ENCODE measurements at regions not wholly inside any gene's neighbourhood (a gene's known extent, or its start where the extent isn't known, plus 50 kb on each side); places are given as distances from the start of the nearest gene placed in this dataset.

DNA sequence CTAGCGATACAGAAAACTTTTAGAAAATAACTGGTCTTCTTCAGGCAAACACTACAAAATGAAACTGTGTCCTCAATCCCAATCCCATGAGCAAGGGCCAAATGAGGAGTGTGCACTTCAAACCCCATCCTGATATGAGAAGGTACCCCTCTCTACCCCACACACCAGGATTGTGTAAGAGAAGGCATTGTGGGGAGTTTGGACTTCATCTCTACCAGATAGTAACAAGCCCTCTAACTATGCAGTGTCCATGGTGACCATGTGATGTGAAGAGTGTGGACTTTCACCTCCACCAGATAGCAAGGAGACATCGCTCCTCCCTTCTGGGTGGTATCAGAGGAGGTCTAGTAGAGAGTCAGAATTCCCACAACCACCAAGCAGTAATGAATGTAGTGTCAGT lies 769.3 kb downstream of the MECOM start:
- H3K27ac ChIP-seq, result no peak overlapping the region
- no peaks in the 10 kb centered on the region for H3K9me2 ChIP-seq (replicated peaks; ENCODE audit: insufficient read depth)
- H3K4me3 ChIP-seq, result no peak overlapping the region
- H3K4me1 ChIP-seq (ENCODE audit: insufficient read depth), result no peaks in the 10 kb centered on the region
- WGBS (ENCODE audit: low lambda C conversion rate, missing lambda C conversion rate), result 90% methylated on average over 2 of the region's 2 CpGs
- H3K9me3 ChIP-seq (ENCODE audit: low read depth), result no peaks in the 10 kb centered on the region
- no peak overlapping the region for H3K4me2 ChIP-seq
- no peak for DNase-seq (ENCODE audit: low spot score)
- no peaks in the 10 kb centered on the region for H3K36me3 ChIP-seq (replicated peaks; ENCODE audit: insufficient read depth, low read depth)
- H3K79me2 ChIP-seq, result no peaks in the 10 kb centered on the region
- no peak overlapping the region for H2AFZ ChIP-seq
- TF ChIP-seq EZH2 (IDR thresholded peaks at IDR 0.05; ENCODE audit: borderline replicate concordance), result no peak
- TF ChIP-seq, protein P1, sequence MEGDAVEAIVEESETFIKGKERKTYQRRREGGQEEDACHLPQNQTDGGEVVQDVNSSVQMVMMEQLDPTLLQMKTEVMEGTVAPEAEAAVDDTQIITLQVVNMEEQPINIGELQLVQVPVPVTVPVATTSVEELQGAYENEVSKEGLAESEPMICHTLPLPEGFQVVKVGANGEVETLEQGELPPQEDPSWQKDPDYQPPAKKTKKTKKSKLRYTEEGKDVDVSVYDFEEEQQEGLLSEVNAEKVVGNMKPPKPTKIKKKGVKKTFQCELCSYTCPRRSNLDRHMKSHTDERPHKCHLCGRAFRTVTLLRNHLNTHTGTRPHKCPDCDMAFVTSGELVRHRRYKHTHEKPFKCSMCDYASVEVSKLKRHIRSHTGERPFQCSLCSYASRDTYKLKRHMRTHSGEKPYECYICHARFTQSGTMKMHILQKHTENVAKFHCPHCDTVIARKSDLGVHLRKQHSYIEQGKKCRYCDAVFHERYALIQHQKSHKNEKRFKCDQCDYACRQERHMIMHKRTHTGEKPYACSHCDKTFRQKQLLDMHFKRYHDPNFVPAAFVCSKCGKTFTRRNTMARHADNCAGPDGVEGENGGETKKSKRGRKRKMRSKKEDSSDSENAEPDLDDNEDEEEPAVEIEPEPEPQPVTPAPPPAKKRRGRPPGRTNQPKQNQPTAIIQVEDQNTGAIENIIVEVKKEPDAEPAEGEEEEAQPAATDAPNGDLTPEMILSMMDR (IDR thresholded peaks at IDR 0.05; ENCODE audit: poor library complexity), result no peak
- TF ChIP-seq EZH2phosphoT487 (IDR thresholded peaks at IDR 0.05; ENCODE audit: low read depth, severe bottlenecking, unreplicated experiment), result no peak
- no peaks in the 10 kb centered on the region for H3K27me3 ChIP-seq
- no peaks in the 10 kb centered on the region for H4K20me1 ChIP-seq (ENCODE audit: insufficient read depth, poor library complexity, severe bottlenecking)

DNA sequence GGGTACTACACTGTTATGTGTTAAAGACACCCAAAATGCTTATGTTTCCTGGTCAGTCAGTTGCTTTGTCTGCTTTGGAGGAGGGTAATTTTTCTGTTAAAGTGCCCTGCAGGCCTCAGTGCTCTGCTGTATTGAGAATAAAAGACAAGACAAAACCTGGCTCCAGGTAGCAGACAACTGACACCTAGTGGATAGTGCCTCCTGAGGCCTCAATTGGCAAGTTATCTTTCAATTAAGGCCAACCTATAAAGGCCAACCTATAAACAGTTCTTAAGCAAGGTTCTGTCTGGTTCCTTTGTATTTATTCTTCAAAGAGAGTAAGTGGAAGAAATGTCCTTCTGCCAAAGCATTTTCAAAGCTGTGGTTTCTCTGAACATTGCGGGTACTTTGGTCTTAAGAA lies 773.8 kb downstream of the MECOM start:
- WGBS (ENCODE audit: low lambda C conversion rate, missing lambda C conversion rate), result 61% methylated on average over 1 of the region's 1 CpG
- Histone ChIP-seq H2AFZ (no peak overlapping the region), H4K20me1 (ENCODE audit: insufficient read depth, poor library complexity, severe bottlenecking) (no peaks in the 10 kb centered on the region), H3K4me1 (ENCODE audit: insufficient read depth) (no peaks in the 10 kb centered on the region), H3K4me2 (no peak overlapping the region), H3K79me2 (no peaks in the 10 kb centered on the region), H3K4me3 (no peak overlapping the region), H3K9me2 (replicated peaks; ENCODE audit: insufficient read depth) (no peaks in the 10 kb centered on the region), H3K36me3 (replicated peaks; ENCODE audit: insufficient read depth, low read depth) (no peaks in the 10 kb centered on the region), H3K27ac (no peak overlapping the region), H3K9me3 (ENCODE audit: low read depth) (no peaks in the 10 kb centered on the region), H3K27me3 (no peaks in the 10 kb centered on the region)
- TF ChIP-seq, protein P1 (IDR thresholded peaks at IDR 0.05; ENCODE audit: poor library complexity), result no peak
- TF ChIP-seq EZH2phosphoT487 (IDR thresholded peaks at IDR 0.05; ENCODE audit: low read depth, severe bottlenecking, unreplicated experiment) (no peak), EZH2 (IDR thresholded peaks at IDR 0.05; ENCODE audit: borderline replicate concordance) (no peak)
- DNase-seq (ENCODE audit: low spot score), result no peak

DNA sequence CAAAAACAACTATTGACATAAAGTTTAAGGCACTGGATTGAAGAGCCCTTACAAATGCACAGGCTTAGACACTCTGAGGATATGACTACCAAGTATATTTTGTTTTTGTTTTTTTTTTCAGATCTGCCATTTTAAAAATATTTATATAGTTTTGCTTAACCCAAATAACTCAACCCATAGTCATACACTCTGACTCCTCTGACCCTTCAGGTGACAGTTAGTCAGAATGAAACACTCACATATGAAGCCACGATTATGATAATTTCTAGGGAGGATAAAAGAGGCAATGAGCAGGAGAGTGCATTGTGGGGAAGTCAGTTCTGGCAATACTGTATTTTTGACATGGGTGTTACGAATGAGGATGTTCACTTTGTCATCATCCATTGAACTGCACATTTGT lies 774.7 kb downstream of the MECOM start:
- Histone ChIP-seq H3K9me2 (replicated peaks; ENCODE audit: insufficient read depth) (no peaks in the 10 kb centered on the region), H3K9me3 (ENCODE audit: low read depth) (no peaks in the 10 kb centered on the region), H3K4me3 (no peak overlapping the region), H3K27ac (no peak overlapping the region), H4K20me1 (ENCODE audit: insufficient read depth, poor library complexity, severe bottlenecking) (no peaks in the 10 kb centered on the region), H3K27me3 (no peaks in the 10 kb centered on the region), H3K4me2 (no peak overlapping the region), H3K4me1 (ENCODE audit: insufficient read depth) (no peaks in the 10 kb centered on the region), H2AFZ (no peak overlapping the region), H3K79me2 (no peaks in the 10 kb centered on the region), H3K36me3 (replicated peaks; ENCODE audit: insufficient read depth, low read depth) (no peaks in the 10 kb centered on the region)
- TF ChIP-seq, protein P1 (IDR thresholded peaks at IDR 0.05; ENCODE audit: poor library complexity), result no peak
- TF ChIP-seq EZH2phosphoT487 (IDR thresholded peaks at IDR 0.05; ENCODE audit: low read depth, severe bottlenecking, unreplicated experiment) (no peak), EZH2 (IDR thresholded peaks at IDR 0.05; ENCODE audit: borderline replicate concordance) (no peak)
- no peak for DNase-seq (ENCODE audit: low spot score)
- 83% methylated on average over 2 of the region's 2 CpGs for WGBS (ENCODE audit: low lambda C conversion rate, missing lambda C conversion rate)

DNA sequence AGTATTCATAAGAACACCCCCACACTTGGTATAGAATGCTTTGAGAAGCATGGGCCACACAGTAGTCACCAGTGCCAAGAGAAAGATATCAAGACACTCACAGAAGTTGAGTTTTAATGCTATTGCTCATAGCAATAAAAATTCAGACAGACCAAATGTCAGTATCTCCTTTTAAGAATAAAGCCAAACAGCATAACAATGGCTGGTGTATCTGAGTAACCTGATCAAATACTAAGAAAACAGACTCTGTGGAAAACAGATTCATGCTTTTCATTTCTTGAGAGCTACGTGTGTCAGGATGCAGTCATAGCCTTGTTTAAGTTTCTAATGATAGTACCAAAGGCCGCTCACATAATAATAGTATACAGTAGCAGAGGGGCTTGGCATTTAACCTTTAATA lies 778.5 kb downstream of the MECOM start:
- no peaks in the 10 kb centered on the region for H3K9me3 ChIP-seq (ENCODE audit: low read depth)
- H3K4me3 ChIP-seq, result no peak overlapping the region
- H3K36me3 ChIP-seq (replicated peaks; ENCODE audit: insufficient read depth, low read depth), result no peaks in the 10 kb centered on the region
- H3K4me1 ChIP-seq (ENCODE audit: insufficient read depth), result no peaks in the 10 kb centered on the region
- no peak overlapping the region for H3K4me2 ChIP-seq
- H4K20me1 ChIP-seq (ENCODE audit: insufficient read depth, poor library complexity, severe bottlenecking), result no peaks in the 10 kb centered on the region
- no peak overlapping the region for H2AFZ ChIP-seq
- TF ChIP-seq EZH2phosphoT487 (IDR thresholded peaks at IDR 0.05; ENCODE audit: low read depth, severe bottlenecking, unreplicated experiment) (no peak), EZH2 (IDR thresholded peaks at IDR 0.05; ENCODE audit: borderline replicate concordance) (no peak)
- TF ChIP-seq, protein P1 (IDR thresholded peaks at IDR 0.05; ENCODE audit: poor library complexity), result no peak
- no peaks in the 10 kb centered on the region for H3K9me2 ChIP-seq (replicated peaks; ENCODE audit: insufficient read depth)
- H3K79me2 ChIP-seq, result no peaks in the 10 kb centered on the region
- DNase-seq (ENCODE audit: low spot score), result no peak
- H3K27ac ChIP-seq, result no peak overlapping the region
- no peaks in the 10 kb centered on the region for H3K27me3 ChIP-seq
- 82% methylated on average over 2 of the region's 2 CpGs for WGBS (ENCODE audit: low lambda C conversion rate, missing lambda C conversion rate)
